Fibroblast of gingiva (primary cell): ENCODE measurements at regions not wholly inside any gene's neighbourhood (a gene's known extent, or its start where the extent isn't known, plus 50 kb on each side); places are given as distances from the start of the nearest gene placed in this dataset.
"Not testable (repeated sequence)": the region's sequence is repeated elsewhere in the genome, so short reads cannot be mapped to it uniquely, and the experiment has no call there.

Experiments
- DNase-seq: peaks from one replicate; pipeline ENCODE4 v3.0.0-alpha.2; 2011; ENCODE audit warnings: low read depth

- no peak for DNase-seq
Observed at GRCh38 chr11:91314521-91314920, 910.1 kb upstream of the FAT3 start.

GRCh38 chr11:91312541-91312940 lies 912.1 kb upstream of the FAT3 start:
- no peak for DNase-seq

DNA sequence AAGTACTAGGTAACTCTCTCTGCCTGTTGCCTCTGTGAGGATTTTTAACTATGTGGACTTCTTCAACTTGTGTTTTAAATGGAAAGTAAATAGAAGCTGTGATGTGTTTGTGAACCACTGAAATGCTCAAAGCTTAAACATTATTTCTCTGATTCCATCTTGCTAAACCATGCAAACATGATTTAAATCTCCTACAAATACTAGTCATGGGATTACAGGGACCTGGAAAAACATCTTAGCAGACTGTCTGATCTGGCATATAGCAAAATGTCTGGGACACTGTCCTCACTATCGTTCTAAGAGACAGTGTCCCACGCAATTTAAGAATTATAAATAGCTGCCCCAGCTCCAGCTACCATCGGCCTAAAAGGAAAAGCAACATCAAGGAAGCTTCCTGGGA lies 914.5 kb upstream of the FAT3 start:
- no peak for DNase-seq

DNA sequence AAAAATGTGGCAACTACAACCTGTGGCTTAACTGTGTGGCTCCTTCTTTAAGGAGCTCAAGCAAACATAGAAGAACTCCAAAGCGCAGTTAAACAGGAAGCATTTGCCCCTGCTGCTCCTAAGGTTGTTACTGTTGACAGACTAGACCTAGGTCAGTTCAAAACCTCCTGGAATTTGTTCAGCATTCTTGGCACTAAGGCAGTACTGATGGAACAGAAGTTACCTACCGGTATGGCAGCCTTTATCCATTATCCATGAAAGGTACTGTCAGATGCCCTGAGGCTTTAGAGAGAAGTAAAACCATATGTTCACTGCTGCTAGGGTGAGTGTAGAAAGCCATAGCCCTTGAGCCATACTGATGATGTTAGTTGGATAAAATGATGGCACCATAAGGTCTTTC lies 916.5 kb upstream of the FAT3 start:
- DNase-seq: no peak

DNA sequence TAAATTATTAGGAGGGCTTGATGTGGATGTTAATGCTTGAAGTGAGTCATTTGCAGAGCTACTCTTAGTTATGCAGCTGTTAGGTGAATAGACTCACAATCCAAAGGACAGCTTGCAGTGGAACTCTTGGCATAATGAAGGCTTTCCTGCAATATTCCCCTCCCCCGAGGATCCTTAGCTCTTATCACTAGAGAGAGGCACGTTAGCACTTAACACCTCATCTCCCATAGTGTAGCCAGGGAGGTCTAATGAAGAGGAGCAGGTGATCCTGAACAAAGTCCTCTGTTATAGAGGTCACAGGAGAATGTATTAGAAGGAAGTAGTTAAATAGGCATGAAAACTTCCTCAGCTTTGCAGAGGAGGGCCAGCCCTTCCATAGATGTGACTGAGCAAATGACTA lies 919.2 kb upstream of the FAT3 start:
- DNase-seq: no peak

DNA sequence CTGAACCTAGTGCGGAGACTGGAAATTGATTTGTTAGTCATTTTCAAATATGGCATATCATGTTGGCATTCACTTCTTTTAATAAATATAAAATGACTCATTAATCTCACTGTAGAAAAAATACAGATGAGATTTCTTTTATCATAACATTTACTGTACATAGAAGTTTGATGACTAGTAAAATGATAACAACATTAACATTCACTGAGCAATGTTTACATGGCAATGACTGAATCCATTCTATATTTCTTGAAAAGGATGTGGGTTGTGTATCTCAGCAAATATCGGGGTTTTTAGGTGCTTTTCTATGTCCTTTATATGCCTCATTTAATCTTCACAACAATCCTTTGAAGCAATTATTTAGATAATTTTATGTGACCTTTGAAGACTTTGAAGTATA lies 920.9 kb upstream of the FAT3 start:
- no peak for DNase-seq

- no peak for DNase-seq
Observed at GRCh38 chr11:91299980-91300379, 924.6 kb upstream of the FAT3 start.

- no peak for DNase-seq
Observed at GRCh38 chr11:91296629-91297028, 928.0 kb upstream of the FAT3 start.

DNA sequence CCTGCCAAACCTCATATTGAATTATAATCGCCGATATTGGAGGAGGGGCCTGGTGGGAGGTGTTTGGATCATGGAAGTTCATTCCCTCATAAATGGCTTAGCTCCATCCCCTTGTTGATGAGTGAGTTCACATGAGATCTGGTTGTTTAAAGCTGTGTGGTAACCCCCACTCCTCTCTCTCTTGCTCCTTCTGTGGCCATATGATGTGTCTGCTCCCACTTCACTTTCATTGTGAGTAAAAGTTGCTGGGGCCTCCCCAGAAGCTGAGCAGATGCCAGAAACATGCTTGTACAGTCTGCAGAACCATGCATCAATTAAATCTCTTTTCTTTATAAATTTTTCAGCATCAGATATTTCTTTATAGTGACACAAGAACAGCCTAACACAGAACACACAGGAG lies 929.0 kb upstream of the FAT3 start:
- DNase-seq: no peak

- no peak for DNase-seq
Observed at GRCh38 chr11:91293119-91293518, 931.5 kb upstream of the FAT3 start.

- no peak for DNase-seq
Observed at GRCh38 chr11:91272089-91272488, 952.5 kb upstream of the FAT3 start.

- not testable (repeated sequence) for DNase-seq
Observed at GRCh38 chr11:91268512-91269295, 955.9 kb upstream of the FAT3 start.

DNA sequence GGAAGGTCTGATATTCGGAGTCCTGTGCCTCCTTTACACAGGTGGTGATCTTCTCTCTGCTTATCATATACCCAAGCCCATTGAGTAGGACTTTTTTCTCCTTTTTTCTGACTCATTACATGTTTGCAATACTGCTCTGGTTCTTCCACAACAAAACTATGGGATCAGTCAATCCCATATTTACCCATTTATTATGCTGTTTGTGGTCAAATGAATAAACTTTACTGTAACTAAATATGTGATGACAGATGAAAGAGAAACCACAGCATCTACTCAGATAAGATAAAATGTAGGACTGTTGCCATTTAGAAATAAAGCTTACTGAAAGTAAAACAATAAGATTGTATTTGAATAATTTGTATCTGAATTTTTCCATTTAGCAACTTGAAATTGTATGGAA lies 958.7 kb upstream of the FAT3 start:
- no peak for DNase-seq

GRCh38 chr11:91264481-91264880 lies 960.1 kb upstream of the FAT3 start:
- no peak for DNase-seq

DNA sequence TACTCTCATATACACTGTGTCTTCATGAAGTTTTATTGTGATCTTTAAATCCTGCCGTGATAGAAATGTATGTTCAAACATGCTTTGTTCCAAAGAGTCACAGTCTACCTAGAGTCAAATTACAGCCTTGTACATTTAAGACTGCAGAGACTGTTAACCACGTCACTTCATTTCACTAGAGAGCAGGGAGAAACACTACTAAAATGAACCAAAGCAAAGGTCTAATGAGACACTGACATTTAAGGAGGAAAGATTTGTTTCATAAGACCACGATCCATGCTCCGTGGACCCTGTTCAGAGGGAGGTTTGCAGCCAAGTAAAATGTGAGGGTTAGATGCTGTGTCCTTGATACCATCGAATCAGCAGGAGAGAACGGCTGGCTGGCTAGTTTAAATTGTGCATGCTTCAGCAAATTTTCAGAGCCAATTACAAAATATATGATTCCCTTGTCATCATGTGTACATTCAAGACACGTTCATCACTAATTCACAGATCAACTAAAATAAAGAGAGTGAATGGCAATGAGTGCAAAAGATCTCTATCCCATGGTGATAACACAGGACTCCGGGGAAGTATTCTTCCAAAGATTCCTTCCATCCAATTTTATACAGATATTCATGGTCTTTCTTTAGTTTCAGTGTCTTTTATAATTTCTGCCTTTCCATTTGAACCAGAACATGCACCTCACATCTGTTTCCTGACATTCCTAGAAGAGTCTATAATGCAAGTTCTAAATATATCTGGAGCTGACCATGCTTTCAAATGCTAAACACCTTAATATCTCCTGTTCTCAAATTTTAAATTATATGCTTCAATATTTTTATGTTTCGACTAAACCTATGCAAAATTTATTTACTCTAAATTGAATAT lies 960.9 kb upstream of the FAT3 start:
- DNase-seq: no peak

DNA sequence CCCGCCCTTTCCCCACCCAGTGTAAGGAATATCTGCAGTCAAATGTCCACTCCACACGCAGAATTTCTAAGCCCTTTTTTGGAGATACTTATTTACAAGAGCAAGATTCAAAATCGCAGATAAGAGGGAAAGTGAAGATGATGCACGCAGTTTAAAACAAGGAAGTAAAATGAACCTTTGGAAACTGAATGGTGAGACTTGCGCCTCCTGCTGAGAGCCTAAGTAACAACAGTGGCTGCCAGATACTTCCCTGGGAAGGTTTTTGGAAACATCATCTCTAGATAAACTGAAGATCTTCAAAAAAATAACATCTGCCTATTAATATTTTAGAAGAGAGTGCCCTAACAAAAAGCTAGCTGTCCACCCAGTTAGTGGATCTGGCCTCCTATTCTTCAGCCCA lies 963.1 kb upstream of the FAT3 start:
- no peak for DNase-seq

GRCh38 chr11:91258876-91259275 lies 965.7 kb upstream of the FAT3 start:
- DNase-seq: no peak

- DNase-seq: no peak
Observed at GRCh38 chr11:91257667-91258066, 967.0 kb upstream of the FAT3 start.

GRCh38 chr11:91248199-91248807 lies 976.3 kb upstream of the FAT3 start:
- no peak for DNase-seq

DNA sequence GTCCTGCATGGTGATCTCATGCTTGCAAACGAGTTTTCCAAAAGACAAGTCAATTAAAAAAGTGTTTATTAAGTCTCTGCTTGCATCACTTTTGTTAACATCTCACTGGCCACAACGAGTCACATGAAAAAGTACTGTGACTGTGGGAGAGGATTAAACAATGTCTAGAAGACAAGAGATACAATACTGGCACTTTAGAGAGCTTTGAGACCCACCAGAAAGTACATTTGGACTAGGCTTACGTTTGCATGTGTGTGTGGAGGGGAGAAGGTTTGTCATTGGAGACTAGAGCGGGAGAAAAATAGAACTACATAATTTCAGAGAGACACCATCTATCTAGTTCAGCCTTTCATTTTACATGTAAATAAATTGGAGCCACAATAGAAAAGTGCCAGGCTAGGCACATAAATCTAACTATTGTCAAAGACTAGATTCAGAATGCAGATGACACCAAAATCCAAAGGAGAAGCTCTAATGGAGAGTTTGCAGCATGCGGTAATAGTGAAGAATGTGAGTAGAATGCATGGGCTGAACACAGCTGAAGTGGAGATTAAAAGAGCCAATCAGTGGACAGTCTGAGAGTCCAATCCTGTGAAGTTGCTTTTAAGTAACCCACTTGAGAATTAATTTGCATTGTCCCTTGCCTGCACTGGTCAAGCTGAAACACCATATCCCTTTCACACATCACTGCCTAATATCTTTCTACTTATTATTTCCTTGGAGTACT lies 977.4 kb upstream of the FAT3 start:
- no peak for DNase-seq

DNA sequence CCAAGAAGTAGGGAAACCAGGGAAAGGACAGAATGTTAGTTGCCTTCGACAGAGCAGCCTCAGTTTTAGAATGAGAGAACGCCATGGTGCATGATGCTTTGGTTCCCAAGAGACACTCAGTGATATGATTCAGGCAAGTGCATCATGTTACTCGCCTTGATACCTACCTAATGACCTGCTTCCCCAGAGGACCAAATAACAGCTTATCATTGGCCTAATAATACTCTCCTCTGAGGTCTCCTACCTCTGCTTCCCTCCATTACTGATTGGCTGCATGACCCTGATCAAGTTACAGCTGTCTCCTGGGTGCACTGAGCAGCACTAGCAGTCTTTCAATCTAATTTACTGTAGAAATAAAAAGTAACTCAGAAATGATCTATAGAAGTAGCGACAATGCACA lies 979.7 kb upstream of the FAT3 start:
- no peak for DNase-seq

DNA sequence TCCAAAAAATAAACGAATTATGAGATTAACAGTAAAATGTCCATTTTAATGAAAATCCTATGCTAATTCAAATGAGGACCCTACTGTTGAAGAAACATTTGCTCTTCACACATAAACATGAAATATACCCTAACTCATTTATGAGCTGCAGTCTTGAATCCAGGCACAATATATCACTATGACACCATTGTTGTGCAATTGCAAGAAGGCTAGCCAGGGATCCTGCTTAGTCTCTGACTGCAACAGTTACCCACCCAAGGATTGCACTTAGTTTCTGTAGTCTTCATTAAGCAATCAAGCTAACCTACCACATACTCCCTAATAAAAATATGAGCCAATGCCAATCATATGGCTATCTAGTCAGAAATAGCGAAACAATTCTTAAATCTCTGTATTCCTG lies 981.0 kb upstream of the FAT3 start:
- no peak for DNase-seq
